NB4 (cell line): ENCODE measurements at regions not wholly inside any gene's neighbourhood (a gene's known extent, or its start where the extent isn't known, plus 50 kb on each side); places are given as distances from the start of the nearest gene placed in this dataset.

Source experiments
- DNase-seq: peaks from one replicate; pipeline ENCODE4 v3.0.0; 2010; ENCODE audit warnings: low read depth
- H3K4me3 ChIP-seq: one replicate; pipeline ENCODE4 v1.5.1; 2011; ENCODE audit warnings: mild to moderate bottlenecking, low read depth, low read length, moderate library complexity
- MYC ChIP-seq: IDR thresholded peaks from 2 replicates; pipeline ENCODE4 v1.6.1; 2011; ENCODE audit warnings: low read depth, low read length
- POLR2A ChIP-seq: IDR thresholded peaks from 2 replicates; pipeline ENCODE4 v1.6.1; 2011; ENCODE audit warnings: mild to moderate bottlenecking; ENCODE audit not compliant: insufficient read length; ENCODE audit errors: extremely low read depth
- TF ChIP-seq, protein P1 (sequence below): IDR thresholded peaks from one replicate; pipeline ENCODE4 v1.5.1; 2012; ENCODE audit warnings: low read depth, low read length
- TF ChIP-seq, protein P2 (sequence below): IDR thresholded peaks from 2 replicates; pipeline ENCODE4 v1.6.1; 2011; ENCODE audit warnings: low read depth, low read length

DNA sequence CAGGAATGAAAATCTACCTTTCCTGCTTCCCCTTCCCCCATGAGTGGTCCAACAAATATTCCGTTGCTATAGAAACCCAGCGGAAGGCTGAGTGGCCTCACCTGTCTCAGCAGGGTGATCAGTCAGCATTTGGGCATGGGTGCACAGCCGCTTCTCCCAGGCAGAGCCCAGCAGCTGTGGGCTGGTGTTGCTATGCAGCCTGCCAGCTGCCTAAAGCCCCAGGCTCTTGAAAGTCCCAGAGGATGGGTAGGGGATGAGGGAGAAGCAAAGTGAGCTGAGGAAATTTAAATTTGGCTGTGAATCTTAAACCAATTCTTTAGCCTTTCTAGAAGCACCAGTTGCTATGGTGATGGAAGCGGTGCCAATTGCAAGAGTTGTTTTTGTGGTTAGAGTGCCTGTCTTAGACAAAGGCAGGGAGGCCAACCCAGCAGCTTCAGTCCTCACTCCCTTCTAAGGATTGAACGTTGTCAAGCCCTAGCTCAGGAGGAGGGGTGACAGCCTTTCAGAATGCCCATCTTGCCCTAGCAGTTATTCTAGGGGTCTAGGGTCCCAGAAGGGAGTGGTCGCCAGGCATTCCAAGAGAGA lies 151.5 kb upstream of the PITX1 start:
- no peak for DNase-seq
- no peak overlapping the region for H3K4me3 ChIP-seq
- TF ChIP-seq POLR2A = no peak
- TF ChIP-seq, protein P1, sequence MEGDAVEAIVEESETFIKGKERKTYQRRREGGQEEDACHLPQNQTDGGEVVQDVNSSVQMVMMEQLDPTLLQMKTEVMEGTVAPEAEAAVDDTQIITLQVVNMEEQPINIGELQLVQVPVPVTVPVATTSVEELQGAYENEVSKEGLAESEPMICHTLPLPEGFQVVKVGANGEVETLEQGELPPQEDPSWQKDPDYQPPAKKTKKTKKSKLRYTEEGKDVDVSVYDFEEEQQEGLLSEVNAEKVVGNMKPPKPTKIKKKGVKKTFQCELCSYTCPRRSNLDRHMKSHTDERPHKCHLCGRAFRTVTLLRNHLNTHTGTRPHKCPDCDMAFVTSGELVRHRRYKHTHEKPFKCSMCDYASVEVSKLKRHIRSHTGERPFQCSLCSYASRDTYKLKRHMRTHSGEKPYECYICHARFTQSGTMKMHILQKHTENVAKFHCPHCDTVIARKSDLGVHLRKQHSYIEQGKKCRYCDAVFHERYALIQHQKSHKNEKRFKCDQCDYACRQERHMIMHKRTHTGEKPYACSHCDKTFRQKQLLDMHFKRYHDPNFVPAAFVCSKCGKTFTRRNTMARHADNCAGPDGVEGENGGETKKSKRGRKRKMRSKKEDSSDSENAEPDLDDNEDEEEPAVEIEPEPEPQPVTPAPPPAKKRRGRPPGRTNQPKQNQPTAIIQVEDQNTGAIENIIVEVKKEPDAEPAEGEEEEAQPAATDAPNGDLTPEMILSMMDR = no peak
- TF ChIP-seq, protein P2, sequence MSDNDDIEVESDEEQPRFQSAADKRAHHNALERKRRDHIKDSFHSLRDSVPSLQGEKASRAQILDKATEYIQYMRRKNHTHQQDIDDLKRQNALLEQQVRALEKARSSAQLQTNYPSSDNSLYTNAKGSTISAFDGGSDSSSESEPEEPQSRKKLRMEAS = no peak
- no peak for TF ChIP-seq MYC

DNA sequence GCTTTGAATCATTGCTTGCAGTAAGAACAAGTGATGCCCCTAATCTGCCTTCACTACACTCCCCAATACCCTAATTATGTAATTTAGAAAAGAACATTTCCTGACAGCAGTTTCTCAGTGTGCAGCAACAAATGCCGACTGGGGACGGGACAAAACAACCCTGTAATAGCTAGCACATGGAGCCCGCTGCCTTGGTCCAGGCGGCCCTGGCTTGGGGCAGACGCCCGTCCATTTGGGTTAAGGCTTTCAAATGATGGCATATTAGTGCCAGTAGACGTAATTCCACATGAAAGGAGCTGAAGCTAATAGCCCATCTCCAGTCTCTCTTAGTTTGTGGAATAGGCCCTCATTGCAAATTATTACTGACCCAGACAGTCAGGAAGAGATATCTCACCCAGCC lies 150.6 kb upstream of the PITX1 start:
- TF ChIP-seq, protein P2 = no peak
- TF ChIP-seq, protein P1 = no peak
- TF ChIP-seq POLR2A (no peak), MYC (no peak)
- no peak for DNase-seq
- no peak overlapping the region for H3K4me3 ChIP-seq

DNA sequence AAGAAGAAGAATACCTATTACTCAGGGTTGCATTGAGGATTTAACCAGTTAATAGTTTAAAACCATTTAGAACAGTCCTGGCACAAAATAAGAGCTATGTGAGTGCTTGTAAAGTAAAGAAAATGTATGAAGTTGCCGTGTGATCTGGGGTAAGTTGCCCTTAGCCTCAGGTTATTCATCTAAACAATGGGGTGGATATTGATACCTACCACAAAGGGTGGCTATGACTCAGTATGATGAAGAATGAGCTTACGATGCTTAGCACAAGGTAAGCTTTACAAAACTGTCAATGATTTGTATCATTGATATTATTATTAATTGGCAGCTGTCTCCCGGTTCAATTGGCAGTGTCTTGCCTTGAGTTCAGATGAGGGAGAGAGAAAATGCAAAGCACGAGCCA lies 149.4 kb upstream of the PITX1 start:
- H3K4me3 ChIP-seq = no peak overlapping the region
- TF ChIP-seq POLR2A (no peak), MYC (no peak)
- TF ChIP-seq, protein P1 = no peak
- DNase-seq = no peak

DNA sequence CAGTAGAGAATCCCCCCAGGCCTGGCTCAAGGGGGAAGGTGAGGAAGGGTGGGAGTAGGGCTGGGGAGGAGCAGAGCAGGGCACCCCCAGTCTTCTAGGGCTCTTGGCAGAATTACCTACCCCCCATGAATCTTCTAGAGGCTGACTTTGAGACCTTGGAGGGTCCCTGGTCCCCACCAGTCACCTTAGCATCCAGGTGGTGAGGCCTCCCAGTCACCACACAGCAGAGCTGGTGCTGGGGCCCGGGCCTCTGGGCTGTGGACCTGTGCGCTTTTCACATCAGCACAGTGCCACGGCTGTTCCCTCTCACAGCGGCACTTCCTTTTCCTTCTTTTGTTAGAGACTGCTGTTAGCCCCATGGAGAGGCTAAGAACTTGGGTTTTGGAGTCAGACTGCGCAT lies 148.6 kb upstream of the PITX1 start:
- TF ChIP-seq POLR2A (no peak), MYC (no peak)
- TF ChIP-seq, protein P2 = no peak
- TF ChIP-seq, protein P1 = no peak
- DNase-seq = no peak

DNA sequence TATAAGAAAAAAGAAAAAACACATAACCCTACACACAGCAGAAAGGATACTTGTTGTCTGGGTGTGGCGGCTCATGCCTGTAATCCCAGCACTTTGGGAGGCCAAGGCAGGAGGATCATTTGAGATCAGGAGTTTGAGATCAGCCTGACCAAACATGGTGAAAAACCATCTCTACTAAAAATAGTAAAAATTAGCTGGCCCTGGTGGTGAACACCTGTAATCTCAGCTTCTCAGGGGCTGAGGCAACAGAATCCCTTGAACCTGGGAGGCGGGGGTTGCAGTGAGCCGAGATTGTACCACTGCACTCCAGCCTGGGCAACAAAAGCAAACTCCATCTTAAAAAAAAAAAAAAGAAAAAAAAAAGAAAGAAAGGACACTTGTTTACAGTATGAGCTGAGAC lies 147.6 kb upstream of the PITX1 start:
- H3K4me3 ChIP-seq = no peak overlapping the region
- no peak for DNase-seq
- TF ChIP-seq POLR2A (no peak), MYC (no peak)
- TF ChIP-seq, protein P2 = no peak
- TF ChIP-seq, protein P1 = no peak

More for the DNA sequence above, 148.6 kb upstream of the PITX1 start:
- no peak overlapping the region for H3K4me3 ChIP-seq

DNA sequence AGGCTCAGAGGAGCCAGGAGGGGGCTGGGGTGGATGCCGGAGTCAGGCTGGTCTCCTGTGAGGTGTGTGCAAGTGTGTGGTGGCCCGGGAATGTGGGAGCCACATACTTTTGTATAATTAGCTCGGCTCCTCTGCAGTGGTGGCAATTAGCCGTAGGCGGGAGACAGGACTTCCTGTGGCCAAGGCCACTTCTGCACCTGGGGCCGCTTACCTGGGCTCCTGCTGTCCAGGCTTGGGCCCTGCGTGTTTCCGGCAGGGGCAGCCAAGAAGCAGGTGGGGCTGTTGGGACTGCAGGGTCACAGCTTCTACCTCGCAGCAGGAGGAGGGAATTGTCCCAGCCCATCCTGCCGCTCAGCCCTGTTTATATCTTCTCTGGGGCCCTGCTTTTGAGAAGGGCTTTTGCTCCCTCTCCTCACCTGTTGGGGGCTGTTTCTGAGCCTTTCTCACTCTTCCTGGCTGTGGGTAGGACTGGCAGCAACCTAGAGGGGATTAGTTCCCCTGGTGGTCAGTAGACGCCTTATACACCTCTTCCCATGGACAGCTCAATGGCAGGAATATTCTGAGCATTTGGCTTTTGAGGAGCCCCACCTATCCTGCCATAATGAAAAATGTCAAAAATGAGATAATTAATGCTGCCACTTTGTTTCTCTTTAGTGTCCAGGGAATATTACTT lies 145.4 kb upstream of the PITX1 start:
- H3K4me3 ChIP-seq = no peak overlapping the region
- TF ChIP-seq MYC = no peak
- TF ChIP-seq, protein P1 = no peak
- TF ChIP-seq, protein P2 = no peak
- no peak for DNase-seq
